IMR-90 (cell line): ENCODE measurements at regions not wholly inside any gene's neighbourhood (a gene's known extent, or its start where the extent isn't known, plus 50 kb on each side); places are given as distances from the start of the nearest gene placed in this dataset.

Experiments used
- MAFK ChIP-seq: IDR thresholded peaks from 2 replicates; pipeline ENCODE4 v1.6.1; 2012; ENCODE audit warnings: low read depth, low read length, improper control_type of control experiment
- POLR2A ChIP-seq: IDR thresholded peaks from 2 replicates; pipeline ENCODE4 v1.6.1; 2012; ENCODE audit warnings: mild to moderate bottlenecking, low read depth, low read length
- RAD21 ChIP-seq: IDR thresholded peaks from 2 replicates; pipeline ENCODE4 v1.6.1; 2012; ENCODE audit warnings: low read length, improper control_type of control experiment
- SMC3 ChIP-seq: fragments of 150-350 bp; IDR thresholded peaks from 2 replicates; pipeline ENCODE4 v1.6.1; 2016; ENCODE audit warnings: low read depth, mild to moderate bottlenecking, antibody characterized with exemption, low read length, moderate library complexity
- TF ChIP-seq, protein P1 (sequence below): conservative IDR thresholded peaks from 2 replicates; pipeline ENCODE4 v1.5.1; 2012; ENCODE audit warnings: mild to moderate bottlenecking, low read depth, low read length, improper control_type of control experiment

DNA sequence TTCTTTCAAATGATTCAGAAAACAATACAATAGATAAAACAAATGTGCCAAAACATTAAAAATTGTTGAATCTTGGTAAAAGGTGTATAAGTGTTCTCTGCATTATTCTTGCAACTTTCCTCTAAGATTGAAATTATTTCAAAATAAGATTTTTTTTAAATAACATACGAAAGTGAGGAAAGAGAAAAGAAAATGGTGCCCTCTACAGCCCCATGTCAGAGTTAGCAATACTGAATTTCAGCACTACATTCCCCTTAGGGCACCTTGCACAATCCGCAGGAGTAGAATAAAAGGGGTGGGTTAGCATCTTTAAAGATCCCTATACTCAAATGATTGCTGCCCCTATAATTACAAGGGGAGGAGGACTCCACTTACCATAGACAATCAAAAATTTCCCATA is 433.7 kb downstream of the BCL11A start:
- TF ChIP-seq, protein P1, sequence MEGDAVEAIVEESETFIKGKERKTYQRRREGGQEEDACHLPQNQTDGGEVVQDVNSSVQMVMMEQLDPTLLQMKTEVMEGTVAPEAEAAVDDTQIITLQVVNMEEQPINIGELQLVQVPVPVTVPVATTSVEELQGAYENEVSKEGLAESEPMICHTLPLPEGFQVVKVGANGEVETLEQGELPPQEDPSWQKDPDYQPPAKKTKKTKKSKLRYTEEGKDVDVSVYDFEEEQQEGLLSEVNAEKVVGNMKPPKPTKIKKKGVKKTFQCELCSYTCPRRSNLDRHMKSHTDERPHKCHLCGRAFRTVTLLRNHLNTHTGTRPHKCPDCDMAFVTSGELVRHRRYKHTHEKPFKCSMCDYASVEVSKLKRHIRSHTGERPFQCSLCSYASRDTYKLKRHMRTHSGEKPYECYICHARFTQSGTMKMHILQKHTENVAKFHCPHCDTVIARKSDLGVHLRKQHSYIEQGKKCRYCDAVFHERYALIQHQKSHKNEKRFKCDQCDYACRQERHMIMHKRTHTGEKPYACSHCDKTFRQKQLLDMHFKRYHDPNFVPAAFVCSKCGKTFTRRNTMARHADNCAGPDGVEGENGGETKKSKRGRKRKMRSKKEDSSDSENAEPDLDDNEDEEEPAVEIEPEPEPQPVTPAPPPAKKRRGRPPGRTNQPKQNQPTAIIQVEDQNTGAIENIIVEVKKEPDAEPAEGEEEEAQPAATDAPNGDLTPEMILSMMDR: no peak
- TF ChIP-seq RAD21 (no peak), SMC3 (no peak), POLR2A (no peak), MAFK (no peak)
